ENCODE measurements at regions not wholly inside any gene's neighbourhood (a gene's known extent, or its start where the extent isn't known, plus 50 kb on each side); places are given as distances from the start of the nearest gene placed in this dataset.

- intact Hi-C loops (cut with DNase I), result no loop called here
- DNase-seq, result no peak
- H3K27ac ChIP-seq, result no peak overlapping the region
- TF ChIP-seq, protein P1, sequence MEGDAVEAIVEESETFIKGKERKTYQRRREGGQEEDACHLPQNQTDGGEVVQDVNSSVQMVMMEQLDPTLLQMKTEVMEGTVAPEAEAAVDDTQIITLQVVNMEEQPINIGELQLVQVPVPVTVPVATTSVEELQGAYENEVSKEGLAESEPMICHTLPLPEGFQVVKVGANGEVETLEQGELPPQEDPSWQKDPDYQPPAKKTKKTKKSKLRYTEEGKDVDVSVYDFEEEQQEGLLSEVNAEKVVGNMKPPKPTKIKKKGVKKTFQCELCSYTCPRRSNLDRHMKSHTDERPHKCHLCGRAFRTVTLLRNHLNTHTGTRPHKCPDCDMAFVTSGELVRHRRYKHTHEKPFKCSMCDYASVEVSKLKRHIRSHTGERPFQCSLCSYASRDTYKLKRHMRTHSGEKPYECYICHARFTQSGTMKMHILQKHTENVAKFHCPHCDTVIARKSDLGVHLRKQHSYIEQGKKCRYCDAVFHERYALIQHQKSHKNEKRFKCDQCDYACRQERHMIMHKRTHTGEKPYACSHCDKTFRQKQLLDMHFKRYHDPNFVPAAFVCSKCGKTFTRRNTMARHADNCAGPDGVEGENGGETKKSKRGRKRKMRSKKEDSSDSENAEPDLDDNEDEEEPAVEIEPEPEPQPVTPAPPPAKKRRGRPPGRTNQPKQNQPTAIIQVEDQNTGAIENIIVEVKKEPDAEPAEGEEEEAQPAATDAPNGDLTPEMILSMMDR (IDR thresholded peaks at IDR 0.05), result no peak
- TF ChIP-seq POLR2A (IDR thresholded peaks at IDR 0.05), result no peak
- H3K36me3 ChIP-seq, result no peaks in the 10 kb centered on the region
- WGBS, 2 donors, result 83 to 93% methylated on average over 2 of the region's 2 CpGs
- H3K27me3 ChIP-seq, result no peaks in the 10 kb centered on the region
- H3K4me1 ChIP-seq, result no peaks in the 10 kb centered on the region
- H3K4me3 ChIP-seq (replicated peaks in 1 of 3), result no peak overlapping the region
- no peaks in the 10 kb centered on the region for H3K9me3 ChIP-seq
Measured at GRCh38 chr16:64541621-64542020, 580.2 kb downstream of the CDH11 start.

- Histone ChIP-seq H3K27me3 (no peaks in the 10 kb centered on the region), H3K9me3 (no peaks in the 10 kb centered on the region), H3K27ac (no peak overlapping the region), H3K36me3 (no peaks in the 10 kb centered on the region), H3K4me1 (no peaks in the 10 kb centered on the region), H3K4me3 (replicated peaks in 1 of 3) (no peak overlapping the region)
- WGBS, 2 donors, result 76 to 83% methylated on average over 3 of the region's 3 CpGs
- intact Hi-C loops (cut with DNase I), result no loop called here
- no peak for DNase-seq
- TF ChIP-seq, protein P1 (IDR thresholded peaks at IDR 0.05), result no peak
- no peak for TF ChIP-seq POLR2A (IDR thresholded peaks at IDR 0.05)
Measured at GRCh38 chr16:64540434-64540833, 581.4 kb downstream of the CDH11 start.

DNA sequence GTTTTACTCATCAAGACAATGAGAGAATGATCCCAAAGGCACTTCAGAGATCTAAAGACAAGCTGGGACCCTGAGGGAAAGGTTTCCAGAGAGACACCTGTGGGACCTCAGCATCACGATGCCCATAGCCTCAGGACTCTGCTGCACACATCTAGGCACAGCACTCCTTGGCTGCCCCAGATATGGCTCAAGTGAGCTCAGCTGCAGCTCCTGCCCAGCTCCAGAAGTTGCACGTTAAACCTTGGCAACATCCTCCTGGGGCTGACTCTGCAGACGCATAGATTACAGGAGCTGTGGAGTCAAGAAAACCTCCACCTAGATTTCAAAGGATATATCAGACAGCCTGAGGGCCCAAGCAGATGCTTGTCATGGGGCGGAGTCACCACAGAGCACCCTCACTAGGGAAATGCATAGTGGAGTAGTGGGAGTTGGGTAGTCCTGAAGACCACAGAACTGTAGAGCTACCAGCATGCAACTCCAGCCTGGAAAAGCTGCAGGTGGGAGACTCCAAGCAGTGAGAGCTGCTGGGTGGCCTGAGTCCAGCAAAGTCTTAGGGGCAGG is 582.0 kb downstream of the CDH11 start:
- intact Hi-C loops (cut with DNase I), result no loop called here
- H3K4me1 ChIP-seq, result no peaks in the 10 kb centered on the region
- WGBS, 2 donors, result 78 to 90% methylated on average over 3 to 4 of the region's 4 CpGs
- H3K9me3 ChIP-seq, result no peaks in the 10 kb centered on the region
- no peak overlapping the region for H3K4me3 ChIP-seq (replicated peaks in 1 of 3)
- TF ChIP-seq POLR2A (IDR thresholded peaks at IDR 0.05), result no peak
- TF ChIP-seq, protein P1 (IDR thresholded peaks at IDR 0.05), result no peak
- DNase-seq, result no peak
- no peaks in the 10 kb centered on the region for H3K36me3 ChIP-seq
- no peaks in the 10 kb centered on the region for H3K27me3 ChIP-seq
- no peak overlapping the region for H3K27ac ChIP-seq

- Histone ChIP-seq H3K4me1 (no peaks in the 10 kb centered on the region), H3K27ac (no peak overlapping the region), H3K9me3 (no peaks in the 10 kb centered on the region), H3K4me3 (replicated peaks in 1 of 3) (no peak overlapping the region), H3K27me3 (no peaks in the 10 kb centered on the region), H3K36me3 (no peaks in the 10 kb centered on the region)
- intact Hi-C loops (cut with DNase I), result no loop called here
- 83 to 87% methylated on average over 6 of the region's 6 CpGs for WGBS, 2 donors
- DNase-seq, result no peak
- TF ChIP-seq, protein P1 (IDR thresholded peaks at IDR 0.05), result no peak
- no peak for TF ChIP-seq POLR2A (IDR thresholded peaks at IDR 0.05)
Measured at GRCh38 chr16:64534180-64534780, 587.6 kb downstream of the CDH11 start.

GRCh38 chr16:64532691-64533090 is 589.2 kb downstream of the CDH11 start:
- no peak for DNase-seq
- no peak overlapping the region for H3K4me3 ChIP-seq (replicated peaks in 1 of 3)
- intact Hi-C loops (cut with DNase I), result no loop called here
- TF ChIP-seq, protein P1 (IDR thresholded peaks at IDR 0.05), result no peak
- TF ChIP-seq POLR2A (IDR thresholded peaks at IDR 0.05), result no peak
- no peaks in the 10 kb centered on the region for H3K27me3 ChIP-seq
- 68 to 73% methylated on average over 9 of the region's 9 CpGs for WGBS, 2 donors
- no peaks in the 10 kb centered on the region for H3K4me1 ChIP-seq
- no peak overlapping the region for H3K27ac ChIP-seq
- no peaks in the 10 kb centered on the region for H3K36me3 ChIP-seq
- H3K9me3 ChIP-seq, result no peaks in the 10 kb centered on the region

Data from thyroid gland (tissue), 4 donors.